ENCODE measurements at regions not wholly inside any gene's neighbourhood (a gene's known extent, or its start where the extent isn't known, plus 50 kb on each side); places are given as distances from the start of the nearest gene placed in this dataset.
"Not testable (repeated sequence)": the region's sequence is repeated elsewhere in the genome, so short reads cannot be mapped to it uniquely, and the experiment has no call there.

- no peak overlapping the region for H3K4me3 Mint-ChIP-seq
- DNase-seq = no peak
- peaks cover 14% of the 10 kb centered on the region for H3K4me1 Mint-ChIP-seq
- H3K27ac Mint-ChIP-seq = no peak overlapping the region
- ATAC-seq = no peak
- no peaks in the 10 kb centered on the region for H3K9me3 ChIP-seq (ENCODE audit: control insufficient read depth, low read length, poor library complexity, severe bottlenecking)
- H3K36me3 Mint-ChIP-seq (ENCODE audit: low read depth) = peaks cover 7% of the 10 kb centered on the region
- peaks cover 11% of the 10 kb centered on the region for H3K27me3 Mint-ChIP-seq
These were observed 148.0 kb upstream of the NRP1 start for GRCh38 chr10:33482486-33482885.

- H3K9me3 ChIP-seq (ENCODE audit: control insufficient read depth, low read length, poor library complexity, severe bottlenecking) = no peaks in the 10 kb centered on the region
- H3K36me3 Mint-ChIP-seq (ENCODE audit: low read depth) = peaks cover 7% of the 10 kb centered on the region
- H3K4me1 Mint-ChIP-seq = peaks cover 8% of the 10 kb centered on the region
- H3K4me3 Mint-ChIP-seq = no peak overlapping the region
- H3K27me3 Mint-ChIP-seq = peaks cover 19% of the 10 kb centered on the region
- no peak overlapping the region for H3K27ac Mint-ChIP-seq
- no peak for ATAC-seq
- no peak for DNase-seq
These were observed 146.7 kb upstream of the NRP1 start for GRCh38 chr10:33481184-33481583.

GRCh38 chr10:33480417-33480816, 145.9 kb upstream of the NRP1 start:
- not testable (repeated sequence) for H3K27ac Mint-ChIP-seq; H3K4me1 Mint-ChIP-seq; ATAC-seq; H3K4me3 Mint-ChIP-seq; H3K36me3 Mint-ChIP-seq (ENCODE audit: low read depth); DNase-seq; H3K9me3 ChIP-seq (ENCODE audit: control insufficient read depth, low read length, poor library complexity, severe bottlenecking)
- peaks cover 19% of the 10 kb centered on the region for H3K27me3 Mint-ChIP-seq

GRCh38 chr10:33478675-33479125, 144.2 kb upstream of the NRP1 start:
- ATAC-seq = no peak
- no peak overlapping the region for H3K4me3 Mint-ChIP-seq
- no peaks in the 10 kb centered on the region for H3K9me3 ChIP-seq (ENCODE audit: control insufficient read depth, low read length, poor library complexity, severe bottlenecking)
- peaks cover 4% of the 10 kb centered on the region for H3K4me1 Mint-ChIP-seq
- no peak overlapping the region for H3K27ac Mint-ChIP-seq
- H3K36me3 Mint-ChIP-seq (ENCODE audit: low read depth) = peaks cover 2% of the 10 kb centered on the region
- H3K27me3 Mint-ChIP-seq = peaks cover 28% of the 10 kb centered on the region
- no peak for DNase-seq

- Mint-ChIP-seq H3K4me1 (peaks cover 4% of the 10 kb centered on the region), H3K27ac (no peak overlapping the region), H3K4me3 (no peak overlapping the region), H3K36me3 (ENCODE audit: low read depth) (peaks cover 2% of the 10 kb centered on the region), H3K27me3 (peaks cover 27% of the 10 kb centered on the region)
- no peaks in the 10 kb centered on the region for H3K9me3 ChIP-seq (ENCODE audit: control insufficient read depth, low read length, poor library complexity, severe bottlenecking)
- no peak for ATAC-seq
- no peak for DNase-seq
These were observed 143.7 kb upstream of the NRP1 start for GRCh38 chr10:33478089-33478674.

- ATAC-seq = no peak
- no peak overlapping the region for H3K27ac Mint-ChIP-seq
These were observed 143.0 kb upstream of the NRP1 start for GRCh38 chr10:33477291-33478088.

GRCh38 chr10:33476757-33477273, 142.3 kb upstream of the NRP1 start:
- Mint-ChIP-seq H3K27ac (no peak overlapping the region), H3K36me3 (ENCODE audit: low read depth) (peaks cover under 1% of the 10 kb centered on the region), H3K4me1 (peaks cover under 1% of the 10 kb centered on the region), H3K27me3 (peaks cover 30% of the 10 kb centered on the region), H3K4me3 (no peak overlapping the region)
- DNase-seq = no peak
- no peaks in the 10 kb centered on the region for H3K9me3 ChIP-seq (ENCODE audit: control insufficient read depth, low read length, poor library complexity, severe bottlenecking)
- ATAC-seq = no peak

More at GRCh38 chr10:33477291-33478088, 143.0 kb upstream of the NRP1 start:
- DNase-seq = no peak
- no peaks in the 10 kb centered on the region for H3K9me3 ChIP-seq (ENCODE audit: control insufficient read depth, low read length, poor library complexity, severe bottlenecking)
- H3K27me3 Mint-ChIP-seq = peaks cover 30% of the 10 kb centered on the region
- no peak overlapping the region for H3K4me3 Mint-ChIP-seq
- H3K36me3 Mint-ChIP-seq (ENCODE audit: low read depth) = peaks cover 2% of the 10 kb centered on the region
- peaks cover 4% of the 10 kb centered on the region for H3K4me1 Mint-ChIP-seq

- ATAC-seq (no peak), DNase-seq (no peak)
- H3K9me3 ChIP-seq (ENCODE audit: control insufficient read depth, low read length, poor library complexity, severe bottlenecking) = no peaks in the 10 kb centered on the region
- Mint-ChIP-seq H3K4me3 (no peak overlapping the region), H3K27me3 (peaks cover 30% of the 10 kb centered on the region), H3K36me3 (ENCODE audit: low read depth) (no peaks in the 10 kb centered on the region), H3K27ac (no peak overlapping the region), H3K4me1 (no peaks in the 10 kb centered on the region)
These were observed 139.2 kb upstream of the NRP1 start for GRCh38 chr10:33473688-33474087.

GRCh38 chr10:33468006-33468405, 133.5 kb upstream of the NRP1 start:
- H3K4me3 Mint-ChIP-seq, H3K27ac Mint-ChIP-seq, ATAC-seq: not testable (repeated sequence)

GRCh38 chr10:33465747-33466146, 131.3 kb upstream of the NRP1 start:
- H3K27me3 Mint-ChIP-seq = peaks cover 4% of the 10 kb centered on the region
- ATAC-seq (no peak), DNase-seq (no peak)
- no peaks in the 10 kb centered on the region for H3K4me1 Mint-ChIP-seq
- no peak overlapping the region for H3K4me3 Mint-ChIP-seq
- H3K9me3 ChIP-seq (ENCODE audit: control insufficient read depth, low read length, poor library complexity, severe bottlenecking) = no peaks in the 10 kb centered on the region
- H3K36me3 Mint-ChIP-seq (ENCODE audit: low read depth) = no peaks in the 10 kb centered on the region
- H3K27ac Mint-ChIP-seq = no peak overlapping the region

More at GRCh38 chr10:33468006-33468405, 133.5 kb upstream of the NRP1 start:
- H3K36me3 Mint-ChIP-seq (ENCODE audit: low read depth); H3K9me3 ChIP-seq (ENCODE audit: control insufficient read depth, low read length, poor library complexity, severe bottlenecking); H3K27me3 Mint-ChIP-seq; DNase-seq; H3K4me1 Mint-ChIP-seq: not testable (repeated sequence)

- DNase-seq (no peak), ATAC-seq (no peak)
- H3K36me3 Mint-ChIP-seq (ENCODE audit: low read depth) = no peaks in the 10 kb centered on the region
- H3K4me1 Mint-ChIP-seq = no peaks in the 10 kb centered on the region
- peaks cover 4% of the 10 kb centered on the region for H3K27me3 Mint-ChIP-seq
- H3K4me3 Mint-ChIP-seq = no peak overlapping the region
- H3K27ac Mint-ChIP-seq = no peak overlapping the region
- no peaks in the 10 kb centered on the region for H3K9me3 ChIP-seq (ENCODE audit: control insufficient read depth, low read length, poor library complexity, severe bottlenecking)
These were observed 128.5 kb upstream of the NRP1 start for GRCh38 chr10:33463011-33463410.

GRCh38 chr10:33461295-33461640, 126.8 kb upstream of the NRP1 start:
- Mint-ChIP-seq H3K27me3 (peaks cover 4% of the 10 kb centered on the region), H3K27ac (no peak overlapping the region), H3K4me3 (no peak overlapping the region), H3K36me3 (ENCODE audit: low read depth) (no peaks in the 10 kb centered on the region), H3K4me1 (no peaks in the 10 kb centered on the region)
- ATAC-seq = no peak
- no peak for DNase-seq
- no peaks in the 10 kb centered on the region for H3K9me3 ChIP-seq (ENCODE audit: control insufficient read depth, low read length, poor library complexity, severe bottlenecking)

GRCh38 chr10:33460505-33461294, 126.2 kb upstream of the NRP1 start:
- DNase-seq (no peak), ATAC-seq (no peak)
- H3K36me3 Mint-ChIP-seq (ENCODE audit: low read depth) = no peaks in the 10 kb centered on the region
- no peaks in the 10 kb centered on the region for H3K9me3 ChIP-seq (ENCODE audit: control insufficient read depth, low read length, poor library complexity, severe bottlenecking)
- no peak overlapping the region for H3K27ac Mint-ChIP-seq
- peaks cover 4% of the 10 kb centered on the region for H3K27me3 Mint-ChIP-seq
- H3K4me3 Mint-ChIP-seq = no peak overlapping the region
- H3K4me1 Mint-ChIP-seq = no peaks in the 10 kb centered on the region
